ENCODE measurements at regions not wholly inside any gene's neighbourhood (a gene's known extent, or its start where the extent isn't known, plus 50 kb on each side); places are given as distances from the start of the nearest gene placed in this dataset.

GRCh38 chr14:104390221-104390931 lies 189.2 kb upstream of the C14orf180 start:
- no peaks in the 10 kb centered on the region for H3K4me1 ChIP-seq (ENCODE audit: control insufficient read depth in 1 of 2, insufficient read depth in 2 of 2, low read length in 2 of 2)
- no peak overlapping the region for H3K27ac ChIP-seq (ENCODE audit: low read depth, low read length)
- H3K9me2 ChIP-seq (ENCODE audit: insufficient read depth), result no peaks in the 10 kb centered on the region
- no peak overlapping the region for H2AFZ ChIP-seq (ENCODE audit: low read depth, low read length, poor library complexity, severe bottlenecking)
- H3K4me2 ChIP-seq (ENCODE audit: low read length), result no peak overlapping the region
- no TSS peak for BruUV-seq (replicated peaks)
- H3K27me3 ChIP-seq (ENCODE audit: insufficient read depth, low read length), result peaks cover 5% of the 10 kb centered on the region; the same call in 1 of the 2 replicates
- no peak for ATAC-seq
- ChIA-PET CTCF (no interaction called here), RAD21 (ENCODE audit: low non-redundant PET in 1 of 2, low total read pairs in 2 of 2, uncharacterized antibody in 2 of 2, unreplicated experiment in 2 of 2) (no interaction called here), POLR2A (no interaction called here)
- H3K9me3 ChIP-seq (ENCODE audit: control insufficient read depth in 1 of 2, insufficient read depth in 1 of 2, low read depth in 1 of 2, low read length in 2 of 2), result no peaks in the 10 kb centered on the region
- no peak overlapping the region for H3K9ac ChIP-seq (ENCODE audit: low read length)
- H3K4me3 ChIP-seq (replicated peaks in 1 of 2; ENCODE audit: low read depth in 1 of 2, low read length in 2 of 2), result no peak overlapping the region
- H3K36me3 ChIP-seq (ENCODE audit: control insufficient read depth in 1 of 2, insufficient read depth in 2 of 2, low read length in 2 of 2), result no peaks in the 10 kb centered on the region
- TF ChIP-seq POLR2AphosphoS5 (IDR thresholded peaks at IDR 0.05; ENCODE audit: low read depth, low read length), result no peak
- no peak for TF ChIP-seq CEBPB (IDR thresholded peaks at IDR 0.05; ENCODE audit: low read depth)
- no peak for TF ChIP-seq MAX (IDR thresholded peaks at IDR 0.05)
- TF ChIP-seq CTCF (IDR thresholded peaks at IDR 0.05 in 2 of 3, conservative IDR thresholded peaks at IDR 0.05 in 1 of 3; ENCODE audit: borderline replicate concordance in 1 of 3, insufficient read depth in 1 of 3, low read depth in 2 of 3, low read length in 2 of 3), result no peak
- no peak for TF ChIP-seq EZH2phosphoT487 (IDR thresholded peaks at IDR 0.05; ENCODE audit: borderline replicate concordance)
- no peak for TF ChIP-seq RAD21 (IDR thresholded peaks at IDR 0.05; ENCODE audit: low read depth)
- TF ChIP-seq FOSL1 (IDR thresholded peaks at IDR 0.05; ENCODE audit: low read depth), result no peak
- no peak for TF ChIP-seq ZFX (IDR thresholded peaks at IDR 0.05)
- no peak for TF ChIP-seq ATF3 (IDR thresholded peaks at IDR 0.05)
- TF ChIP-seq ELF1 (IDR thresholded peaks at IDR 0.05; ENCODE audit: borderline replicate concordance, low read depth), result no peak
- TF ChIP-seq TCF7L2 (IDR thresholded peaks at IDR 0.05; ENCODE audit: borderline replicate concordance, extremely low read depth, insufficient read depth, insufficient read length), result no peak
- no peak for TF ChIP-seq SRF (IDR thresholded peaks at IDR 0.05; ENCODE audit: low read depth)
- no peak for TF ChIP-seq POLR2A (IDR thresholded peaks at IDR 0.05; ENCODE audit: borderline replicate concordance, extremely low read depth, insufficient read depth, insufficient read length)
- TF ChIP-seq EGR1 (IDR thresholded peaks at IDR 0.05; ENCODE audit: low read depth), result no peak
- TF ChIP-seq JUND (IDR thresholded peaks at IDR 0.05), result no peak
- TF ChIP-seq SP1 (IDR thresholded peaks at IDR 0.05; ENCODE audit: low read depth), result no peak
- no peak for TF ChIP-seq ZBTB33 (IDR thresholded peaks at IDR 0.05; ENCODE audit: extremely low read depth, insufficient replicate concordance, low read length)
- TF ChIP-seq EZH2 (IDR thresholded peaks at IDR 0.05), result no peak
- TF ChIP-seq SIN3A (IDR thresholded peaks at IDR 0.05; ENCODE audit: low read depth), result no peak
- H4K20me1 ChIP-seq (ENCODE audit: insufficient read depth), result no peaks in the 10 kb centered on the region
- no peaks in the 10 kb centered on the region for H3K79me2 ChIP-seq (ENCODE audit: insufficient read depth, low read length)
- no peak for DNase-seq (ENCODE audit: low read depth, low spot score)
- intact Hi-C loops (cut with micrococcal nuclease), result no loop called here
